SK-N-MC (cell line): ENCODE measurements at regions not wholly inside any gene's neighbourhood (a gene's known extent, or its start where the extent isn't known, plus 50 kb on each side); places are given as distances from the start of the nearest gene placed in this dataset.

ENCODE experiments used
- DNase-seq: peaks from one replicate; pipeline ENCODE4 v3.0.0-alpha.2; 2011; ENCODE audit warnings: low read depth, low spot score
- H3K27ac ChIP-seq: fragments of 200-600 bp; sonication (generic); 2 replicates; pipeline ENCODE4 v1.5.1; 2016; ENCODE audit warnings: mixed run types
- H3K36me3 ChIP-seq: fragments of 200-600 bp; sonication (generic); 2 replicates; pipeline ENCODE4 v1.6.1; 2017; ENCODE audit warnings: antibody characterized with exemption, low read length, mixed read lengths; ENCODE audit not compliant: insufficient read depth
- H3K4me3 ChIP-seq: fragments of 200-600 bp; sonication (generic); 2 replicates; pipeline ENCODE4 v1.5.1; 2016
- H3K9ac ChIP-seq: fragments of 200-600 bp; sonication (generic); 2 replicates; pipeline ENCODE4 v1.8.0; 2017; ENCODE audit warnings: mixed run types, mixed read lengths; ENCODE audit not compliant: insufficient read length
- H3K9me3 ChIP-seq: fragments of 200-600 bp; sonication (generic); 2 replicates; pipeline ENCODE4 v1.6.1; 2017; ENCODE audit warnings: low read depth, mild to moderate bottlenecking, antibody characterized with exemption, low read length, moderate library complexity, mixed read lengths
- EZH2 ChIP-seq: fragments of 200-600 bp; sonication (generic); IDR thresholded peaks from one replicate; pipeline ENCODE4 v1.6.1; 2017; ENCODE audit warnings: antibody characterized with exemption
- FOXP2 ChIP-seq: optimal IDR thresholded peaks from 2 replicates; pipeline ENCODE3; 2011; ENCODE audit warnings: mild to moderate bottlenecking, moderate library complexity; ENCODE audit not compliant: insufficient read depth; ENCODE audit errors: extremely low read length, control extremely low read depth
- POLR2AphosphoS5 ChIP-seq: IDR thresholded peaks from 2 replicates; pipeline ENCODE4 v1.6.1; 2012; ENCODE audit warnings: mild to moderate bottlenecking, low read depth, low read length, borderline replicate concordance

- TF ChIP-seq EZH2: no peak
- TF ChIP-seq POLR2AphosphoS5: no peak
- no peak for TF ChIP-seq FOXP2
- Histone ChIP-seq H3K36me3 (no peaks in the 10 kb centered on the region), H3K27ac (no peak overlapping the region), H3K9ac (no peak overlapping the region), H3K4me3 (no peak overlapping the region), H3K9me3 (no peaks in the 10 kb centered on the region)
- no peak for DNase-seq
Observed at GRCh38 chr12:105864901-105865300, 273.9 kb downstream of the NUAK1 start.

- Histone ChIP-seq H3K9ac (no peak overlapping the region), H3K36me3 (no peaks in the 10 kb centered on the region)
- TF ChIP-seq POLR2AphosphoS5 (no peak), EZH2 (no peak), FOXP2 (no peak)
Observed at GRCh38 chr12:105865886-105866285, 272.9 kb downstream of the NUAK1 start.

GRCh38 chr12:105874121-105874520 lies 264.6 kb downstream of the NUAK1 start:
- Histone ChIP-seq H3K36me3 (no peaks in the 10 kb centered on the region), H3K4me3 (no peak overlapping the region), H3K9ac (no peak overlapping the region), H3K9me3 (no peaks in the 10 kb centered on the region), H3K27ac (no peak overlapping the region)
- no peak for DNase-seq
- TF ChIP-seq EZH2 (no peak), FOXP2 (no peak), POLR2AphosphoS5 (no peak)

More at GRCh38 chr12:105865886-105866285, 272.9 kb downstream of the NUAK1 start:
- DNase-seq: no peak
- Histone ChIP-seq H3K27ac (no peak overlapping the region), H3K9me3 (no peaks in the 10 kb centered on the region), H3K4me3 (no peak overlapping the region)

GRCh38 chr12:105876396-105876927 lies 262.3 kb downstream of the NUAK1 start:
- H3K27ac ChIP-seq: no peak overlapping the region
- TF ChIP-seq FOXP2: no peak
- TF ChIP-seq EZH2: no peak
- no peak for TF ChIP-seq POLR2AphosphoS5
- no peak for DNase-seq
- no peak overlapping the region for H3K4me3 ChIP-seq
- no peak overlapping the region for H3K9ac ChIP-seq
- no peaks in the 10 kb centered on the region for H3K36me3 ChIP-seq
- H3K9me3 ChIP-seq: no peaks in the 10 kb centered on the region

GRCh38 chr12:105878964-105879363 lies 259.8 kb downstream of the NUAK1 start:
- no peak overlapping the region for H3K4me3 ChIP-seq
- H3K36me3 ChIP-seq: no peaks in the 10 kb centered on the region
- H3K9me3 ChIP-seq: no peaks in the 10 kb centered on the region
- TF ChIP-seq POLR2AphosphoS5 (no peak), FOXP2 (no peak), EZH2 (no peak)
- H3K9ac ChIP-seq: no peak overlapping the region
- no peak for DNase-seq
- no peak overlapping the region for H3K27ac ChIP-seq

GRCh38 chr12:105880824-105881388 lies 257.8 kb downstream of the NUAK1 start:
- H3K36me3 ChIP-seq: no peaks in the 10 kb centered on the region
- no peak overlapping the region for H3K9ac ChIP-seq
- DNase-seq: no peak
- H3K27ac ChIP-seq: no peak overlapping the region
- H3K9me3 ChIP-seq: no peaks in the 10 kb centered on the region
- no peak for TF ChIP-seq POLR2AphosphoS5
- no peak for TF ChIP-seq FOXP2
- TF ChIP-seq EZH2: no peak
- H3K4me3 ChIP-seq: no peak overlapping the region

GRCh38 chr12:105882404-105882803 lies 256.4 kb downstream of the NUAK1 start:
- H3K4me3 ChIP-seq: no peak overlapping the region
- TF ChIP-seq FOXP2 (no peak), POLR2AphosphoS5 (no peak), EZH2 (no peak)
- no peak overlapping the region for H3K27ac ChIP-seq
- no peak for DNase-seq
- H3K36me3 ChIP-seq: no peaks in the 10 kb centered on the region
- no peak overlapping the region for H3K9ac ChIP-seq
- no peaks in the 10 kb centered on the region for H3K9me3 ChIP-seq

- Histone ChIP-seq H3K9ac (no peak overlapping the region), H3K4me3 (no peak overlapping the region), H3K36me3 (no peaks in the 10 kb centered on the region), H3K9me3 (no peaks in the 10 kb centered on the region), H3K27ac (no peak overlapping the region)
- no peak for DNase-seq
- no peak for TF ChIP-seq FOXP2
- no peak for TF ChIP-seq EZH2
- TF ChIP-seq POLR2AphosphoS5: no peak
Observed at GRCh38 chr12:105887131-105887530, 251.6 kb downstream of the NUAK1 start.

GRCh38 chr12:105888696-105889095 lies 250.1 kb downstream of the NUAK1 start:
- no peak for TF ChIP-seq POLR2AphosphoS5
- TF ChIP-seq EZH2: no peak
- TF ChIP-seq FOXP2: no peak
- no peaks in the 10 kb centered on the region for H3K36me3 ChIP-seq
- H3K27ac ChIP-seq: no peak overlapping the region
- DNase-seq: no peak
- no peaks in the 10 kb centered on the region for H3K9me3 ChIP-seq
- no peak overlapping the region for H3K4me3 ChIP-seq
- no peak overlapping the region for H3K9ac ChIP-seq
